ENCODE measurements at regions not wholly inside any gene's neighbourhood (a gene's known extent, or its start where the extent isn't known, plus 50 kb on each side); places are given as distances from the start of the nearest gene placed in this dataset.

- H3K36me3 ChIP-seq: no peaks in the 10 kb centered on the region
- no peak for TF ChIP-seq CTCF (IDR thresholded peaks at IDR 0.05)
- no peaks in the 10 kb centered on the region for H3K4me1 ChIP-seq
- no peak overlapping the region for H3K27ac ChIP-seq
- peaks cover 0 to 4% (median 0%) of the 10 kb centered on the region in 7 donors for H3K27me3 ChIP-seq
- H3K4me3 ChIP-seq: no peak overlapping the region
- H3K9me3 ChIP-seq: peaks cover 0 to 9% (median 0%) of the 10 kb centered on the region in 11 donors
- ATAC-seq: no peak
- intact Hi-C loops (cut with DNase I): no loop called here
- DNase-seq: no peak
- 84% methylated on average over 8 of the region's 8 CpGs for WGBS, 2 donors
Measured at GRCh38 chr6:159480471-159480870, 212.6 kb downstream of the SOD2 start.

GRCh38 chr6:159479146-159479545, 213.9 kb downstream of the SOD2 start:
- no peaks in the 10 kb centered on the region for H3K36me3 ChIP-seq
- no peak overlapping the region for H3K4me3 ChIP-seq
- ATAC-seq (no peak), DNase-seq (no peak)
- H3K4me1 ChIP-seq: peaks cover 0 to 3% (median 0%) of the 10 kb centered on the region in 9 donors
- H3K27me3 ChIP-seq: peaks cover 0 to 4% (median 0%) of the 10 kb centered on the region in 7 donors
- H3K27ac ChIP-seq: no peak overlapping the region
- H3K9me3 ChIP-seq: peaks cover 0 to 9% (median 0%) of the 10 kb centered on the region in 11 donors
- TF ChIP-seq CTCF (IDR thresholded peaks at IDR 0.05): no peak
- intact Hi-C loops (cut with DNase I): no loop called here

- ATAC-seq (peak in 6 of 8 donors; percentile 28 to 89 (median 78)), DNase-seq (peak in 1 of 2 donors; percentile 33)
- no peak for TF ChIP-seq CTCF (IDR thresholded peaks at IDR 0.05)
- Histone ChIP-seq H3K9me3 (peaks cover 0 to 21% (median 0%) of the 10 kb centered on the region in 11 donors), H3K4me3 (no peak overlapping the region), H3K27me3 (no peaks in the 10 kb centered on the region), H3K27ac (peak overlapping the region in 3 of 10 donors; percentile 4 to 36 (median 7)), H3K36me3 (no peaks in the 10 kb centered on the region), H3K4me1 (peaks cover 0 to 12% (median 0%) of the 10 kb centered on the region in 9 donors)
- 59 to 69% methylated on average over 4 of the region's 4 CpGs for WGBS, 2 donors
- intact Hi-C loops (cut with DNase I): no loop called here
Measured at GRCh38 chr6:159473475-159474263, 219.4 kb downstream of the SOD2 start.

GRCh38 chr6:159470397-159470796, 222.6 kb downstream of the SOD2 start:
- DNase-seq (no peak), ATAC-seq (no peak)
- Histone ChIP-seq H3K36me3 (no peaks in the 10 kb centered on the region), H3K4me1 (peaks cover 0 to 12% (median 0%) of the 10 kb centered on the region in 9 donors), H3K27me3 (no peaks in the 10 kb centered on the region), H3K4me3 (no peak overlapping the region), H3K27ac (no peak overlapping the region), H3K9me3 (peaks cover 0 to 14% (median 0%) of the 10 kb centered on the region in 11 donors)
- intact Hi-C loops (cut with DNase I): no loop called here
- 75 to 82% methylated on average over 3 of the region's 3 CpGs for WGBS, 2 donors
- TF ChIP-seq CTCF (IDR thresholded peaks at IDR 0.05): no peak
